NT2/D1 (cell line): ENCODE measurements at regions not wholly inside any gene's neighbourhood (a gene's known extent, or its start where the extent isn't known, plus 50 kb on each side); places are given as distances from the start of the nearest gene placed in this dataset.

Experiments
- YY1 ChIP-seq: IDR thresholded peaks from 2 replicates; pipeline ENCODE4 v1.6.1; 2011; ENCODE audit not compliant: insufficient read length, insufficient read depth
- ZNF274 ChIP-seq: IDR thresholded peaks from 2 replicates; pipeline ENCODE4 v1.6.1; 2011; ENCODE audit warnings: mild to moderate bottlenecking, low read depth, low read length

- TF ChIP-seq YY1 (no peak), ZNF274 (no peak)
Measured at GRCh38 chr2:15808944-15809343, 131.4 kb upstream of the MYCN start.
